Skeletal muscle tissue (tissue), 3 donors: ENCODE measurements at regions not wholly inside any gene's neighbourhood (a gene's known extent, or its start where the extent isn't known, plus 50 kb on each side); places are given as distances from the start of the nearest gene placed in this dataset.

Source experiments
- H3K27ac ChIP-seq: one replicate; pipeline ENCODE4 v1.7.0; 2013; ENCODE audit warnings: mild to moderate bottlenecking, low read depth, low read length, inconsistent platforms
- H3K27me3 ChIP-seq, 3 donors: one replicate each; pipeline ENCODE4 v1.7.0; 2013; ENCODE audit warnings: low read length in 3 of 3; ENCODE audit not compliant: control insufficient read depth in 3 of 3, insufficient read depth in 3 of 3
- H3K36me3 ChIP-seq, 3 donors: one replicate each; pipeline ENCODE4 v1.7.0; 2013; ENCODE audit warnings: low read length in 3 of 3; ENCODE audit not compliant: control insufficient read depth in 3 of 3, insufficient read depth in 3 of 3
- H3K4me1 ChIP-seq, 3 donors: one replicate each; pipeline ENCODE4 v1.7.0; 2013; ENCODE audit warnings: low read length in 3 of 3, mild to moderate bottlenecking in 3 of 3; ENCODE audit not compliant: control insufficient read depth in 3 of 3, insufficient read depth in 3 of 3
- H3K4me3 ChIP-seq, 3 donors: one replicate each; pipeline ENCODE4 v1.7.0; 2013; ENCODE audit warnings: low read length in 3 of 3
- H3K9ac ChIP-seq, 3 donors: one replicate each; pipeline ENCODE4 v1.7.0; 2013; ENCODE audit warnings: low read length in 3 of 3, mild to moderate bottlenecking in 3 of 3, moderate library complexity in 2 of 3, low read depth in 1 of 3
- H3K9me3 ChIP-seq, 3 donors: one replicate each; pipeline ENCODE4 v1.7.0; 2013; ENCODE audit warnings: low read length in 3 of 3; ENCODE audit not compliant: control insufficient read depth in 3 of 3
- donor health status: Osteomylitis.

- Histone ChIP-seq H3K36me3 (no peaks in the 10 kb centered on the region), H3K27me3 (peaks cover 0 to 4% (median 4%) of the 10 kb centered on the region in 3 donors), H3K4me1 (no peaks in the 10 kb centered on the region)
These were observed 157.9 kb upstream of the ALDH1B1 start for GRCh38 chr9:38234479-38235170.

GRCh38 chr9:38233796-38234355 is 158.6 kb upstream of the ALDH1B1 start:
- Histone ChIP-seq H3K4me1 (no peaks in the 10 kb centered on the region), H3K27ac (no peak overlapping the region), H3K9ac (no peak overlapping the region), H3K27me3 (peaks cover 0 to 8% (median 4%) of the 10 kb centered on the region in 3 donors), H3K4me3 (no peak overlapping the region), H3K36me3 (no peaks in the 10 kb centered on the region), H3K9me3 (no peaks in the 10 kb centered on the region)

More at GRCh38 chr9:38234479-38235170, 157.9 kb upstream of the ALDH1B1 start:
- no peak overlapping the region for H3K4me3 ChIP-seq
- no peak overlapping the region for H3K27ac ChIP-seq
- H3K9ac ChIP-seq, result no peak overlapping the region
- H3K9me3 ChIP-seq, result no peaks in the 10 kb centered on the region

GRCh38 chr9:38233343-38233742 is 159.2 kb upstream of the ALDH1B1 start:
- Histone ChIP-seq H3K36me3 (no peaks in the 10 kb centered on the region), H3K4me1 (no peaks in the 10 kb centered on the region), H3K9me3 (no peaks in the 10 kb centered on the region), H3K9ac (no peak overlapping the region), H3K27me3 (peaks cover 2 to 12% (median 4%) of the 10 kb centered on the region in 3 donors), H3K27ac (no peak overlapping the region), H3K4me3 (no peak overlapping the region)

- Histone ChIP-seq H3K9me3 (no peaks in the 10 kb centered on the region), H3K9ac (no peak overlapping the region), H3K27ac (no peak overlapping the region), H3K4me3 (no peak overlapping the region), H3K4me1 (no peaks in the 10 kb centered on the region), H3K27me3 (peaks cover 5 to 16% (median 6%) of the 10 kb centered on the region in 3 donors), H3K36me3 (no peaks in the 10 kb centered on the region)
These were observed 159.6 kb upstream of the ALDH1B1 start for GRCh38 chr9:38232895-38233294.

- Histone ChIP-seq H3K36me3 (no peaks in the 10 kb centered on the region), H3K4me1 (peaks cover 0 to 2% (median 0%) of the 10 kb centered on the region in 3 donors), H3K27me3 (peaks cover 8 to 30% (median 19%) of the 10 kb centered on the region in 3 donors)
These were observed 160.6 kb upstream of the SHB start for GRCh38 chr9:38229504-38230155.

DNA sequence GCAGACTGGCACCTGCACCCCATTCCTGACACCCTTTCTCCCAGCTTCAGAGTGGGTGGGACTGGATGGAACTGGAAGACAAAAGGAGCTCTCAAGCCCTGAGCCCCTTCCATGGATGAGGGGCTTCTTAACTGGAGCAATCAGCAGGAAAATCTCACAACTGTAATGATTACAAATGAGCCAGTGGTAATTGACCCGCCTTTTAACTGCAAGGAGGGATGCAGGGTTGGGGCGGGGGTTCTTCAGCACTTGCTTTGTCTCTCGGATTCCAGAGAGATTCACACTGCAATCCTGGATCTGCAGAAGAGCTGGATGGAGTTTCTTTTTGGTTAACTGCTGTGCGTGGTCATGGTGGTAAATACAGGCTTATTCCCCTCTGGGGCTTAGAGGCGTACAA is 160.1 kb upstream of the SHB start:
- peaks cover 8 to 30% (median 19%) of the 10 kb centered on the region in 3 donors for H3K27me3 ChIP-seq

More at GRCh38 chr9:38229504-38230155, 160.6 kb upstream of the SHB start:
- no peak overlapping the region for H3K9ac ChIP-seq
- H3K27ac ChIP-seq, result no peak overlapping the region
- no peak overlapping the region for H3K4me3 ChIP-seq
- no peaks in the 10 kb centered on the region for H3K9me3 ChIP-seq

DNA sequence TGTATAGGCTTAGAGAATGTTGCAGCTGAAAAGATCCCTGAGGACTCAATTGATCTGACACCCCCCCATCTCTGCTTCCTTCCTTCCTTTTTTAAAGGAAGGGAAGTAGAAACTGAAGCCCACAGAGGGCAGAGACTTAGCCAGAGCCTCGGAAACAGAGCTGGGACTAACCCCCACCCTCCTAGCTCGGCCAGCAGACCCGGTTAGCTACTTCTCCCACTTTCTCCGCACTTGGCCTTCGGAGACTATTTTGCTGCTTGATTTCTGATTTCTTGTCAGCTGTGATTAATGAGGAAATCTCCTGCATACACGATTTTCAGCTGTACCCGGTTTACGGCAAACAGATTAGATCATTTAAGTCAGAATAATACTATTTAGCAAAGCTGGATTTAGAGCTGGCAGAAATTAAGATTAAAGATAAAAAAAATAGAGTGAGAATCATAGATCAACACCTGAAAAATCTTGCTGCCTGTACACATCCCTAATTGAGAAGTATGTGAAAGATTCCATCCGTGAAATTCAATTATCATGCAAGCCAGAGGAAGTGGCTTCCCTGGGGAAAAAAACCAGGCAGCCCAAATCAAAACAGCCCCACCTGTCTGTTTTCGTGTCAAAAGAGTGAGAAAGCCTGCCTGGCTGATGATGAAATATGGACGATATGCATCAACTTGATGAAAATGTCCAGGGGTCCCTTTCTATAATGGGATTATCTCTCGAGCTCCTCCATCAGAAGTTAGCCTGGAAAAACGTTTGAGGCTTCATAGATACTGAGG is 159.5 kb upstream of the SHB start:
- Histone ChIP-seq H3K36me3 (no peaks in the 10 kb centered on the region), H3K4me3 (no peak overlapping the region), H3K4me1 (peaks cover 0 to 2% (median 0%) of the 10 kb centered on the region in 3 donors), H3K27ac (no peak overlapping the region), H3K9me3 (no peaks in the 10 kb centered on the region), H3K9ac (no peak overlapping the region), H3K27me3 (peaks cover 8 to 26% (median 17%) of the 10 kb centered on the region in 3 donors)

More for the DNA sequence above, 160.1 kb upstream of the SHB start:
- H3K9ac ChIP-seq, result no peak overlapping the region
- H3K36me3 ChIP-seq, result no peaks in the 10 kb centered on the region
- H3K4me3 ChIP-seq, result no peak overlapping the region
- no peak overlapping the region for H3K27ac ChIP-seq
- H3K4me1 ChIP-seq, result peaks cover 0 to 2% (median 0%) of the 10 kb centered on the region in 3 donors
- H3K9me3 ChIP-seq, result no peaks in the 10 kb centered on the region

DNA sequence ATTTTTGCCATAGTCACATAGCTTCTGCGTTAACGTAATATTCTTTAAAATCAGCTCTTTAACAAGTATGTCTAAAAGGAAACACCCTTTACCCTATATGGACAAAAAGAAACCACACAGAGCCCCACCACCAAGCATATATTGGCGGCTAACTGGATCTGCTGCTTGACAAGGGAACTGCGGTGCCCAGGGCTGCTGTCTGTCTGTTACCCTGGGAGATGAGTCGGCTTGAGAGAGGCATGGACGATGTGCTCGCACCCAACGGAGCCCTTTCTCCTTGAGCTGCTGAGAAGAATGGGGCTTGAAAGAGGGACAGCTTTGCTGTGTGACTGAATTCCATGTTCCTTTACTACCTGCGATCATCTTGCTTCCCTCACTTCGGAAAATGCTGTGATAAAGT is 158.6 kb upstream of the SHB start:
- Histone ChIP-seq H3K36me3 (no peaks in the 10 kb centered on the region), H3K27ac (no peak overlapping the region), H3K9ac (no peak overlapping the region), H3K9me3 (no peaks in the 10 kb centered on the region), H3K4me3 (no peak overlapping the region), H3K4me1 (peaks cover 0 to 2% (median 0%) of the 10 kb centered on the region in 3 donors), H3K27me3 (peaks cover 8 to 26% (median 17%) of the 10 kb centered on the region in 3 donors)

- Histone ChIP-seq H3K27ac (no peak overlapping the region), H3K4me1 (peaks cover 0 to 2% (median 0%) of the 10 kb centered on the region in 3 donors), H3K9ac (no peak overlapping the region), H3K9me3 (no peaks in the 10 kb centered on the region), H3K36me3 (no peaks in the 10 kb centered on the region), H3K27me3 (peaks cover 8 to 26% (median 17%) of the 10 kb centered on the region in 3 donors), H3K4me3 (no peak overlapping the region)
These were observed 158.1 kb upstream of the SHB start for GRCh38 chr9:38227061-38227540.
